CD4-positive, alpha-beta T cell treated with Interleukin-15 for 4 hours (primary cell): ENCODE measurements at regions not wholly inside any gene's neighbourhood (a gene's known extent, or its start where the extent isn't known, plus 50 kb on each side); places are given as distances from the start of the nearest gene placed in this dataset.
"Not testable (repeated sequence)": the region's sequence is repeated elsewhere in the genome, so short reads cannot be mapped to it uniquely, and the experiment has no call there.

ENCODE experiments used
- DNase-seq: peaks from one replicate; pipeline ENCODE4 v3.0.0-alpha.2; 2020; ENCODE audit warnings: low spot score

GRCh38 chr14:104230946-104231345 is 92.6 kb downstream of the KIF26A start:
- DNase-seq: no peak

GRCh38 chr14:104232070-104232484 is 93.7 kb downstream of the KIF26A start:
- no peak for DNase-seq

GRCh38 chr14:104234007-104234786 is 95.8 kb downstream of the KIF26A start:
- not testable (repeated sequence) for DNase-seq

- no peak for DNase-seq
Observed at GRCh38 chr14:104235686-104236085, 97.3 kb downstream of the KIF26A start.

GRCh38 chr14:104237651-104238423 is 99.5 kb downstream of the KIF26A start:
- no peak for DNase-seq

GRCh38 chr14:104238424-104239184 is 100.2 kb downstream of the KIF26A start:
- DNase-seq: no peak

GRCh38 chr14:104239185-104239775 is 100.9 kb downstream of the KIF26A start:
- DNase-seq: no peak

GRCh38 chr14:104239861-104240301 is 101.5 kb downstream of the KIF26A start:
- DNase-seq: no peak

- DNase-seq: no peak
Observed at GRCh38 chr14:104240434-104241157, 102.2 kb downstream of the KIF26A start.

- DNase-seq: no peak
Observed at GRCh38 chr14:104243200-104243599, 104.8 kb downstream of the KIF26A start.

GRCh38 chr14:104244221-104245011 is 106.0 kb downstream of the KIF26A start:
- DNase-seq: no peak

GRCh38 chr14:104245075-104245474 is 106.7 kb downstream of the KIF26A start:
- no peak for DNase-seq

- no peak for DNase-seq
Observed at GRCh38 chr14:104245723-104246122, 107.3 kb downstream of the KIF26A start.

- DNase-seq: no peak
Observed at GRCh38 chr14:104246401-104247335, 108.3 kb downstream of the KIF26A start.

- no peak for DNase-seq
Observed at GRCh38 chr14:104247336-104248202, 109.2 kb downstream of the KIF26A start.

GRCh38 chr14:104248203-104249055 is 110.0 kb downstream of the KIF26A start:
- DNase-seq: no peak

GRCh38 chr14:104249089-104249488 is 110.7 kb downstream of the KIF26A start:
- DNase-seq: no peak
